ENCODE measurements at regions not wholly inside any gene's neighbourhood (a gene's known extent, or its start where the extent isn't known, plus 50 kb on each side); places are given as distances from the start of the nearest gene placed in this dataset.

DNA sequence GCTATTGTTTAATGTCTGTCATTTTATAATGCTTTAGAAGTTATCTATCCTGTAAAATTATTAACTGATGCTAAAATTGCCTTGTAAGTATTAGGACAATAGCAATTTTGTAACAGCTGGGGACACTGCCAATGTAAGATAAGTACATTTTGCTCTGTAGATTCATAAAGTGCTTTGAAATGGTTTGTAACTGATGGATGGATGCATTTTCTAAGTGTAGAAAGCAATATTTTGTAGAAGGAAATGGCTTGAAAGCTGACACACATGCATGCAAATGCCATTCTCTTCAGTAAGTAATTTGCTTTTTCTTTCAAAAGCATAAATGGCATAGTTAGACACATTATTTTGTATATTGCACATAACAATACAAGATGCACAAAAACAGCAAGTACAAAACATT, 129.8 kb downstream of the FOXG1 start:
- CTCF ChIA-PET: no interaction called here

GRCh38 chr14:28901631-28902030, 135.0 kb downstream of the FOXG1 start:
- Mint-ChIP-seq H3K4me3 (no peak overlapping the region), H3K27ac (no peak overlapping the region), H3K36me3 (ENCODE audit: low read depth) (no peaks in the 10 kb centered on the region), H3K9me3 (peaks cover 2% of the 10 kb centered on the region), H3K4me1 (no peaks in the 10 kb centered on the region), H3K27me3 (no peaks in the 10 kb centered on the region)
- ChIA-PET CTCF (no interaction called here), POLR2A (no interaction called here)
- no peak for DNase-seq

More for the DNA sequence above, 129.8 kb downstream of the FOXG1 start:
- Mint-ChIP-seq H3K27ac (no peak overlapping the region), H3K36me3 (ENCODE audit: low read depth) (no peaks in the 10 kb centered on the region), H3K9me3 (no peaks in the 10 kb centered on the region), H3K4me1 (no peaks in the 10 kb centered on the region), H3K4me3 (no peak overlapping the region), H3K27me3 (no peaks in the 10 kb centered on the region)
- DNase-seq: no peak
- POLR2A ChIA-PET: no interaction called here

DNA sequence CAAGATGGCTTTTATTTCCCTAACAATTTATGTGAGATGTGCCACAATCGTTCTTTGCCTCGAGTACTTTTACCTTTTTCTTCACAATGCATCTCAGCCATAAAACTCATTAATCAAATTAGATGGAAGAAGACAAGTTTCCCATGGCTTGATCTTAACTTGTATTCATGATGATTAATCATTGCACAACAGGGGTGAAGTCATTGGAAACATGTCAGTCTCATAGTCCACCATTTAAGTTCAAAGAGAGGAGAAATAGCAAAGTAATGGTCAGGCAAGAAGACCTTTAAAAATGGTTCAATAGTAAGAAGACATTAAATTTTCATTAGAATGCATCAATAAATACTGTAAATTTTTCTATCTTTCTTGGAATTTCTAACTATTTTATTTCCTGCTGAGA, 136.3 kb downstream of the FOXG1 start:
- CTCF ChIA-PET: no interaction called here
- no peaks in the 10 kb centered on the region for H3K4me1 Mint-ChIP-seq
- H3K27ac Mint-ChIP-seq: no peak overlapping the region
- H3K4me3 Mint-ChIP-seq: no peak overlapping the region
- no peaks in the 10 kb centered on the region for H3K36me3 Mint-ChIP-seq (ENCODE audit: low read depth)
- H3K27me3 Mint-ChIP-seq: no peaks in the 10 kb centered on the region
- DNase-seq: no peak
- H3K9me3 Mint-ChIP-seq: peaks cover 4% of the 10 kb centered on the region
- POLR2A ChIA-PET: no interaction called here

DNA sequence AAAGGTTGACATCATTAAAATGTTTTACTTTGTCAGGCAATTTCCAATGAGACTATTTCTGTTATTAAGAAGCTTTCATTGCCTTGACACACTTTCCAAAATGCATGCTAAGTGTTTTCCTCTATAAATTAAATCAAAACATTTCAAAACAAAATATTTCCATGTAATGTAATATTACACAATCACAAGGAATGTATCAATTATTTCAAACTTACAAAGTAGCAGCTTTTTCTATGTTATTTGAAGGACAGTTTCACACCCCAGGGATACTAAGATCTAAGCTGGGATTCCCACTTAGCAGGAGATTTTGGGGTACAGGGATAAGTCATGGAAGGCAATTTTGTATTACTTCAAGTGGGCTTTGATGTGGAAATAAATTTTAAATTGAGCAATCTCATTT, 144.9 kb downstream of the FOXG1 start:
- no peak for DNase-seq
- Mint-ChIP-seq H3K4me3 (no peak overlapping the region), H3K9me3 (peaks cover 11% of the 10 kb centered on the region), H3K4me1 (no peaks in the 10 kb centered on the region), H3K27me3 (no peaks in the 10 kb centered on the region), H3K27ac (no peak overlapping the region), H3K36me3 (ENCODE audit: low read depth) (no peaks in the 10 kb centered on the region)
- ChIA-PET CTCF (interaction anchor here (0.5 kb wide), 1 partner anchor 1524 kb away, joined by 5 read pairs; no protein-coding TSS in a partner anchor), POLR2A (no interaction called here)

DNA sequence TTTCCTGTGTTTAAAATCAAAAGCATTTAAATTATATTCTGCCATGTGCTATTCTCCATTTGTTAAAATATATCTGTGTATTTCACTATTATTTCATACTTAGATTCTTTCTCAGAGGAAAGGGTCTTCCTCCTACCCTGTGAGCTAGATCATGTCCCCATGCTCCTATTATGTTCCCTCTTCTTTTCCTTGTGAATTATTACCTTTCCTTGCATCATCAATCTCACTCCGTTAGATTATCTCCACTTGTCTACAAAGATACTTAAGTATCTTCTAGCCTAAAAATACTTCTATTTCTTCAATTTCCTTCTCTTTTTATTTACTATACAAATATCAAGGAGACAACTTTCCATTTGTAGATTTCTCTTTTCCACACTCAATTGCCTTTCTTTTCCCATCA, 146.5 kb downstream of the FOXG1 start:
- CTCF ChIA-PET: interaction anchor here (0.5 kb wide), 1 partner anchor 1345 kb away, joined by 6 read pairs; no protein-coding TSS in a partner anchor
- Mint-ChIP-seq H3K27ac (no peak overlapping the region), H3K36me3 (ENCODE audit: low read depth) (no peaks in the 10 kb centered on the region), H3K4me3 (no peak overlapping the region), H3K9me3 (peaks cover 10% of the 10 kb centered on the region), H3K27me3 (no peaks in the 10 kb centered on the region), H3K4me1 (no peaks in the 10 kb centered on the region)
- POLR2A ChIA-PET: no interaction called here
- DNase-seq: no peak

DNA sequence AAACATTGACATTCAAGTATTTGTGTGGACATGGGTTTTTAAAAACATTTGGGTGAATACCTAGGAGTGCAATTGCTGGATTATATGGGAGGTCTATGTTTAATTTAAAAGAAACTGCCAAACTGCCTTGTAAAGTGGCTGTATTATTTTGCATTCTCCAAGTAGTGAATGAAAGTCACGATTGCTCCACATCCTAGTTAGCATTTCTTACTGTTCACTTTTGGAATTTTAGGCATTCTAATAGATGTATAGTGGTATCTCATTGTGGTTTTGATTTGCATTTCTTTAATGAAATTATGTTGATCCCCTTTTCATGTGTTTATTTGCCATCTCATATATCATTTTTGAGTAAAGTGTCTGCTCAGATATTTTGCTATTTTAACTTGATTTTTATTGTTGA, 159.5 kb downstream of the FOXG1 start:
- Mint-ChIP-seq H3K4me1 (no peaks in the 10 kb centered on the region), H3K27ac (no peak overlapping the region), H3K4me3 (no peak overlapping the region)

DNA sequence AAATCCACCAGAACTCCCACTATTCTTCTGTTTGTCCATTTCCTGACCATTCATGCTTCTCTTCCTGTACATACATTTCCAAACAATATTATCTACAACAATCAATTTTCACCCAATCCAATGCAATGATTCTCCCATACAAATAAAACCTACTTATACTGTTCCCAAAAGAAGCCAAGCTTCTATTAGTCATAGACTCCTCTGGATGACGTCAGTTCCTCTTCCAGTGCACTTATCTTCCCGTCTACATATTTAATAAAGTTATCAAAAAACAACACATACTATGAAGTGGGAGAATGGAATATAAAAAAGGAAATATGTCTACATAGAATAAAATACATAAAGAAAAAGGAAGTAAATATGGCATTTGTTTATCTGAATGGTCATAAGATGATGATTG, 165.4 kb downstream of the FOXG1 start:
- H3K4me3 Mint-ChIP-seq: no peak overlapping the region
- H3K9me3 Mint-ChIP-seq: peaks cover 14% of the 10 kb centered on the region
- no peaks in the 10 kb centered on the region for H3K36me3 Mint-ChIP-seq (ENCODE audit: low read depth)
- no peak overlapping the region for H3K27ac Mint-ChIP-seq
- ChIA-PET POLR2A (no interaction called here), CTCF (no interaction called here)
- H3K4me1 Mint-ChIP-seq: no peaks in the 10 kb centered on the region
- no peaks in the 10 kb centered on the region for H3K27me3 Mint-ChIP-seq
- DNase-seq: no peak

More for the DNA sequence above, 159.5 kb downstream of the FOXG1 start:
- ChIA-PET POLR2A (no interaction called here), CTCF (no interaction called here)
- no peaks in the 10 kb centered on the region for H3K27me3 Mint-ChIP-seq
- no peaks in the 10 kb centered on the region for H3K36me3 Mint-ChIP-seq (ENCODE audit: low read depth)
- H3K9me3 Mint-ChIP-seq: no peaks in the 10 kb centered on the region
- no peak for DNase-seq

- H3K27ac Mint-ChIP-seq: no peak overlapping the region
- CTCF ChIA-PET: no interaction called here
- no peak for DNase-seq
- H3K9me3 Mint-ChIP-seq: peaks cover 14% of the 10 kb centered on the region
- H3K27me3 Mint-ChIP-seq: no peaks in the 10 kb centered on the region
- H3K4me1 Mint-ChIP-seq: no peaks in the 10 kb centered on the region
- no peak overlapping the region for H3K4me3 Mint-ChIP-seq
- POLR2A ChIA-PET: no interaction called here
- no peaks in the 10 kb centered on the region for H3K36me3 Mint-ChIP-seq (ENCODE audit: low read depth)
Observed at GRCh38 chr14:28936601-28937000, 170.0 kb downstream of the FOXG1 start.

GRCh38 chr14:28941758-28942157, 175.2 kb downstream of the FOXG1 start:
- ChIA-PET CTCF (no interaction called here), POLR2A (no interaction called here)
- no peaks in the 10 kb centered on the region for H3K4me1 Mint-ChIP-seq
- H3K27ac Mint-ChIP-seq: no peak overlapping the region
- no peak for DNase-seq
- H3K27me3 Mint-ChIP-seq: no peaks in the 10 kb centered on the region
- no peak overlapping the region for H3K4me3 Mint-ChIP-seq
- peaks cover 8% of the 10 kb centered on the region for H3K9me3 Mint-ChIP-seq
- no peaks in the 10 kb centered on the region for H3K36me3 Mint-ChIP-seq (ENCODE audit: low read depth)

GRCh38 chr14:28944605-28945004, 178.0 kb downstream of the FOXG1 start:
- Mint-ChIP-seq H3K4me3 (no peak overlapping the region), H3K4me1 (no peaks in the 10 kb centered on the region), H3K27me3 (no peaks in the 10 kb centered on the region), H3K36me3 (ENCODE audit: low read depth) (no peaks in the 10 kb centered on the region), H3K9me3 (peaks cover 8% of the 10 kb centered on the region), H3K27ac (no peak overlapping the region)
- ChIA-PET CTCF (no interaction called here), POLR2A (no interaction called here)
- DNase-seq: no peak

DNA sequence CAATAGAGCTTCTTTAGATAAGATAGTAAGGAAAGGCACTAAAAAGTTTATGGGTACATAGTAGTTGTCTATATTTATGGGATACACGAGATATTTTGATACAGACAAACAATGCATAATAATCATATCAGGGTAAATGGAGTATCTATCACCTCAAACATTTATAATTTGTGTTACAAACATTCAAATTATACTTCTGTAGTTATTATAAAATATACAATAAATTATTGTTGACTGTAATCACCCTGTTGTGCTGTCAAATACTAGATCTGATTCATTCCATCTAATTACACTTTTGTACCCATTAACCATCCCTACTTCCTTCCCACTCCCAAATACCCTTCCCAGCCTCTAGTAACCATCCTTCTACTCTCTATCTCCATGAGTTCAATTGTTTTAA, 179.7 kb downstream of the FOXG1 start:
- no peaks in the 10 kb centered on the region for H3K27me3 Mint-ChIP-seq
- POLR2A ChIA-PET: no interaction called here
- H3K36me3 Mint-ChIP-seq (ENCODE audit: low read depth): no peaks in the 10 kb centered on the region
- DNase-seq: no peak
- no peak overlapping the region for H3K27ac Mint-ChIP-seq
- peaks cover 6% of the 10 kb centered on the region for H3K9me3 Mint-ChIP-seq
- H3K4me3 Mint-ChIP-seq: no peak overlapping the region
- H3K4me1 Mint-ChIP-seq: no peaks in the 10 kb centered on the region
- CTCF ChIA-PET: no interaction called here

DNA sequence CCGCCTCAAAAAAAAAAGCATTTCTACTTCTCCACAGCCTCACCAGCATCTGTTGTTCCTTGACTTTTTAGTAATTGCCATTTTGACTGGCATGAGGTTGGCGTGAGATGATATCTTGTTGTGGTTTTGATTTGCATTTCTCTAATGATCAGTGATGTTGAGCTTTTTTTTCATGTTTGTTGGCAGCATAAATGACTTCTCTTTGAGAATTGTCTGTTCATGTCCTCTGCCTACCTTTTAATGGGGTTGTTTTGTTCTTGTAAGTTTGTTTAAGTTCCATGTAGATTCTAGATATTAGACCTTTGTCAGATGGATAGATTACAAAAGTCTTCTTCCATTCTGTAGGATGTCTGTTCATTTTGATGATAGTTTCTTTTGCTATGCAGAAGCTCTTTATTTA, 182.9 kb downstream of the FOXG1 start:
- DNase-seq: no peak
- no peak overlapping the region for H3K4me3 Mint-ChIP-seq
- no peak overlapping the region for H3K27ac Mint-ChIP-seq
- H3K4me1 Mint-ChIP-seq: no peaks in the 10 kb centered on the region
- ChIA-PET POLR2A (no interaction called here), CTCF (no interaction called here)
- no peaks in the 10 kb centered on the region for H3K27me3 Mint-ChIP-seq
- H3K9me3 Mint-ChIP-seq: no peaks in the 10 kb centered on the region
- H3K36me3 Mint-ChIP-seq (ENCODE audit: low read depth): no peaks in the 10 kb centered on the region

- peaks cover 8% of the 10 kb centered on the region for H3K9me3 Mint-ChIP-seq
- CTCF ChIA-PET: no interaction called here
Observed at GRCh38 chr14:28952161-28952560, 185.6 kb downstream of the FOXG1 start.

GRCh38 chr14:28952666-28953065, 186.1 kb downstream of the FOXG1 start:
- H3K27me3 Mint-ChIP-seq: no peaks in the 10 kb centered on the region
- peaks cover 11% of the 10 kb centered on the region for H3K9me3 Mint-ChIP-seq
- no peak overlapping the region for H3K4me3 Mint-ChIP-seq
- H3K36me3 Mint-ChIP-seq (ENCODE audit: low read depth): no peaks in the 10 kb centered on the region
- no peak for DNase-seq
- H3K4me1 Mint-ChIP-seq: no peaks in the 10 kb centered on the region
- POLR2A ChIA-PET: no interaction called here
- H3K27ac Mint-ChIP-seq: no peak overlapping the region
- CTCF ChIA-PET: no interaction called here

More at GRCh38 chr14:28952161-28952560, 185.6 kb downstream of the FOXG1 start:
- Mint-ChIP-seq H3K4me1 (no peaks in the 10 kb centered on the region), H3K27ac (no peak overlapping the region), H3K36me3 (ENCODE audit: low read depth) (no peaks in the 10 kb centered on the region), H3K4me3 (no peak overlapping the region), H3K27me3 (no peaks in the 10 kb centered on the region)
- no peak for DNase-seq
- POLR2A ChIA-PET: no interaction called here

GRCh38 chr14:28953973-28954372, 187.4 kb downstream of the FOXG1 start:
- CTCF ChIA-PET: no interaction called here
- no peak overlapping the region for H3K4me3 Mint-ChIP-seq
- H3K9me3 Mint-ChIP-seq: peaks cover 19% of the 10 kb centered on the region
- no peaks in the 10 kb centered on the region for H3K27me3 Mint-ChIP-seq
- POLR2A ChIA-PET: no interaction called here
- H3K27ac Mint-ChIP-seq: no peak overlapping the region
- no peak for DNase-seq
- H3K4me1 Mint-ChIP-seq: no peaks in the 10 kb centered on the region
- no peaks in the 10 kb centered on the region for H3K36me3 Mint-ChIP-seq (ENCODE audit: low read depth)
